SK-N-SH (cell line): ENCODE measurements at regions not wholly inside any gene's neighbourhood (a gene's known extent, or its start where the extent isn't known, plus 50 kb on each side); places are given as distances from the start of the nearest gene placed in this dataset.

Experiments used
- CTCF ChIA-PET: fragments of 300-600, 350-600 bp; formaldehyde crosslinking; extraction: SDS; loops from one replicate; lab custom pipeline; 2021; lab: Yijun Ruan, JAX
- POLR2A ChIA-PET: fragments of 350-600 bp; sonication (Branson Sonifier 250); formaldehyde crosslinking; extraction: SDS; loops from one replicate; lab custom pipeline; 2020; ENCODE audit warnings: antibody characterized with exemption, inconsistent platforms; lab: Yijun Ruan, JAX
- DNase-seq: peaks from one replicate; pipeline ENCODE4 v3.0.0; 2012
- H2AFZ ChIP-seq: fragments of 200-600 bp; sonication (generic); 2 replicates; pipeline ENCODE4 v1.8.1; 2016; ENCODE audit warnings: antibody characterized with exemption, mild to moderate bottlenecking, low read depth
- H3F3A ChIP-seq: fragments of 200-600 bp; sonication (generic); replicated peaks from 2 replicates; pipeline ENCODE3; 2016; ENCODE audit warnings: antibody characterized with exemption, mild to moderate bottlenecking; ENCODE audit not compliant: insufficient read depth
- H3K27ac ChIP-seq, 2 experiments: fragments of 200-500 bp in 1 of 2; fragments of 200-600 bp in 1 of 2; sonication (Bioruptor generic) in 1 of 2; sonication (generic), shearing (Covaris generic) in 1 of 2; 2 replicates each; pipeline versions ENCODE4 v1.5.1 to v1.6.1; 2014 to 2016; ENCODE audit warnings: low read depth in 2 of 2, inconsistent platforms in 1 of 2, low read length in 1 of 2, mild to moderate bottlenecking in 1 of 2, mixed read lengths in 1 of 2
- H3K27me3 ChIP-seq: fragments of 200-600 bp; sonication (generic), shearing (Covaris generic); 2 replicates; pipeline ENCODE4 v1.6.1; 2016; ENCODE audit warnings: mixed run types; ENCODE audit not compliant: insufficient read depth
- H3K36me3 ChIP-seq, 2 experiments: fragments of 200-500 bp in 1 of 2; fragments of 200-600 bp in 1 of 2; sonication (Bioruptor generic) in 1 of 2; sonication (generic) in 1 of 2; replicated peaks in 1 of 2; 2 replicates each; pipeline versions ENCODE3 to v1.5.1; 2014 to 2016; ENCODE audit warnings: low read length in 1 of 2, mild to moderate bottlenecking in 1 of 2; ENCODE audit not compliant: insufficient read depth in 2 of 2, control insufficient read depth in 1 of 2
- H3K4me1 ChIP-seq, 2 experiments: fragments of 200-500 bp in 1 of 2; fragments of 200-600 bp in 1 of 2; sonication (Bioruptor generic) in 1 of 2; sonication (generic), shearing (Covaris generic) in 1 of 2; 2 replicates each; pipeline versions ENCODE4 v1.5.1 to v1.6.1; 2014 to 2016; ENCODE audit warnings: low read depth in 1 of 2, low read length in 1 of 2, mixed run types in 1 of 2; ENCODE audit not compliant: insufficient read depth in 2 of 2, control insufficient read depth in 1 of 2
- H3K4me2 ChIP-seq: fragments of 200-600 bp; sonication (generic), shearing (Covaris generic); 2 replicates; pipeline ENCODE4 v1.6.1; 2017; ENCODE audit warnings: mixed run types
- H3K4me3 ChIP-seq, 2 experiments: fragments of 200-500 bp in 1 of 2; fragments of 200-600 bp in 1 of 2; sonication (Bioruptor generic) in 1 of 2; sonication (generic), shearing (Covaris generic) in 1 of 2; 2 replicates each; pipeline versions ENCODE4 v1.5.1 to v1.8.1; 2014 to 2016; ENCODE audit warnings: low read depth in 2 of 2, inconsistent platforms in 1 of 2, low read length in 1 of 2, mild to moderate bottlenecking in 1 of 2, mixed read lengths in 1 of 2, moderate library complexity in 1 of 2
- H3K79me2 ChIP-seq: fragments of 200-600 bp; sonication (generic); 2 replicates; pipeline ENCODE4 v1.8.1; 2017; ENCODE audit warnings: mild to moderate bottlenecking; ENCODE audit not compliant: insufficient read depth
- H3K9ac ChIP-seq: fragments of 200-600 bp; sonication (generic); 2 replicates; pipeline ENCODE4 v1.6.1; 2017; ENCODE audit warnings: mixed run types
- H3K9me2 ChIP-seq: fragments of 200-600 bp; sonication (generic); 2 replicates; pipeline ENCODE4 v1.6.1; 2017; ENCODE audit warnings: mixed run types
- H3K9me3 ChIP-seq: fragments of 200-600 bp; sonication (generic); 2 replicates; pipeline ENCODE4 v1.6.1; 2017; ENCODE audit warnings: mixed run types, mild to moderate bottlenecking, moderate library complexity
- H4K20me1 ChIP-seq: fragments of 200-600 bp; sonication (generic); 2 replicates; pipeline ENCODE4 v1.6.1; 2017; ENCODE audit warnings: mild to moderate bottlenecking, mixed run types; ENCODE audit not compliant: insufficient read depth
- ELF1 ChIP-seq: IDR thresholded peaks from 2 replicates; pipeline ENCODE4 v1.4.0; 2012
- EZH2phosphoT487 ChIP-seq: fragments of 200-600 bp; sonication (generic); IDR thresholded peaks from 2 replicates; pipeline ENCODE4 v1.6.1; 2017; ENCODE audit warnings: low read depth, mixed run types, mild to moderate bottlenecking, antibody characterized with exemption, moderate library complexity, borderline replicate concordance
- FOSL2 ChIP-seq: IDR thresholded peaks from 2 replicates; pipeline ENCODE4 v1.4.0; 2012; ENCODE audit warnings: low read depth, mild to moderate bottlenecking, moderate library complexity, borderline replicate concordance
- GATA2 ChIP-seq: sonication (generic); formaldehyde crosslinking; IDR thresholded peaks from 2 replicates; pipeline ENCODE4 v1.5.0; 2020; ENCODE audit warnings: mild to moderate bottlenecking, missing genetic modification reagents
- MEF2A ChIP-seq: IDR thresholded peaks from 2 replicates; pipeline ENCODE4 v1.4.0; 2012; ENCODE audit warnings: low read depth, borderline replicate concordance
- MXI1 ChIP-seq: IDR thresholded peaks from 2 replicates; pipeline ENCODE4 v1.6.1; 2012; ENCODE audit warnings: mild to moderate bottlenecking, low read depth, low read length, improper control_type of control experiment
- NRF1 ChIP-seq: IDR thresholded peaks from 2 replicates; pipeline ENCODE4 v1.6.1; 2012; ENCODE audit warnings: low read depth, mild to moderate bottlenecking, low read length
- RAD21 ChIP-seq: IDR thresholded peaks from 2 replicates; pipeline ENCODE4 v1.6.1; 2012; ENCODE audit warnings: mild to moderate bottlenecking, low read length
- RCOR1 ChIP-seq: fragments of 150-350 bp; IDR thresholded peaks from 2 replicates; pipeline ENCODE4 v1.6.1; 2017; ENCODE audit warnings: antibody characterized with exemption, low read length
- ZBTB33 ChIP-seq: IDR thresholded peaks from 2 replicates; pipeline ENCODE4 v1.4.0; 2012; ENCODE audit warnings: low read depth, borderline replicate concordance
- WGBS: methylation state at CpG from one replicate; pipeline ENCODE4 v1.1.6; 2017; ENCODE audit warnings: low lambda C conversion rate; 5-methylcytosine and 5-hydroxymethylcytosine counted together
- TF ChIP-seq, protein P1 (sequence below): fragments of 150-350 bp; IDR thresholded peaks from 2 replicates; pipeline ENCODE4 v1.6.1; 2016; ENCODE audit warnings: mild to moderate bottlenecking, low read depth, low read length
- TF ChIP-seq, protein P2 (sequence below): IDR thresholded peaks from 2 replicates; pipeline ENCODE4; 2012
- TF ChIP-seq, protein P3 (sequence below): fragments of 200-600 bp; sonication (generic); IDR thresholded peaks from 2 replicates; pipeline ENCODE4 v1.6.1; 2017; ENCODE audit warnings: antibody characterized with exemption, mild to moderate bottlenecking, moderate library complexity
- TF ChIP-seq, protein P4 (sequence below): IDR thresholded peaks from 2 replicates; pipeline ENCODE4 v1.4.0; 2012; ENCODE audit warnings: low read depth

DNA sequence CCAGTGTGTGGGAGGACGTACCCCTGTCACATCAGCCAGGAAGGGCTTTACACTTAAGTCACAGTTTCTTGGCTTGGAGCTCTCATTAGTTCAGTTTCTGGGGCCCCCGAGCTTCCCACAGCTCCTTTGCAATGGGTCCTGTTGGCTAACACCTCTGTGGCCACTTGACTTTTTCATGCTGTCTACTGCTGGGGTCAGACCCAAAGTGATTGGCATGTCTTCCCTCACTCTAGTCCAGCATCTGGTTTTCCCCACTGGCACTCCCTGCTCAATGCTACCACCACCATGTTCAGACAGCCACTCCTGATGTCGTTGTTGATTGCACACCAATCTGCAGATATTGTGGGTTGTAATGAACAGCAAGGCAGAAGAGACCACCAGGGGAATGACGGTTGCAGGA is 379.0 kb downstream of the FOXO1 start:
- POLR2A ChIA-PET: no interaction called here
- H3K9me3 ChIP-seq: no peaks in the 10 kb centered on the region
- no peaks in the 10 kb centered on the region for H3K9me2 ChIP-seq
- H3K27me3 ChIP-seq: no peaks in the 10 kb centered on the region
- no peaks in the 10 kb centered on the region for H3K36me3 ChIP-seq
- H3K4me3 ChIP-seq: no peak overlapping the region
- no peaks in the 10 kb centered on the region for H3K79me2 ChIP-seq
- CTCF ChIA-PET: no interaction called here
- no peak overlapping the region for H2AFZ ChIP-seq
- no peak overlapping the region for H3K4me2 ChIP-seq
- WGBS: 53% methylated on average over 4 of the region's 4 CpGs
- DNase-seq: no peak
- H3F3A ChIP-seq: no peaks in the 10 kb centered on the region
- no peak overlapping the region for H3K9ac ChIP-seq
- H4K20me1 ChIP-seq: no peaks in the 10 kb centered on the region
- H3K4me1 ChIP-seq: no peaks in the 10 kb centered on the region; a peak in 1 of 4 replicates
- H3K27ac ChIP-seq: no peak overlapping the region
- TF ChIP-seq EZH2phosphoT487 (no peak), MEF2A (no peak), RAD21 (no peak), NRF1 (no peak), FOSL2 (no peak), ELF1 (no peak), ZBTB33 (no peak), GATA2 (no peak), MXI1 (no peak), RCOR1 (no peak)
- TF ChIP-seq, protein P1, sequence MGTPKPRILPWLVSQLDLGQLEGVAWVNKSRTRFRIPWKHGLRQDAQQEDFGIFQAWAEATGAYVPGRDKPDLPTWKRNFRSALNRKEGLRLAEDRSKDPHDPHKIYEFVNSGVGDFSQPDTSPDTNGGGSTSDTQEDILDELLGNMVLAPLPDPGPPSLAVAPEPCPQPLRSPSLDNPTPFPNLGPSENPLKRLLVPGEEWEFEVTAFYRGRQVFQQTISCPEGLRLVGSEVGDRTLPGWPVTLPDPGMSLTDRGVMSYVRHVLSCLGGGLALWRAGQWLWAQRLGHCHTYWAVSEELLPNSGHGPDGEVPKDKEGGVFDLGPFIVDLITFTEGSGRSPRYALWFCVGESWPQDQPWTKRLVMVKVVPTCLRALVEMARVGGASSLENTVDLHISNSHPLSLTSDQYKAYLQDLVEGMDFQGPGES: no peak
- TF ChIP-seq, protein P2, sequence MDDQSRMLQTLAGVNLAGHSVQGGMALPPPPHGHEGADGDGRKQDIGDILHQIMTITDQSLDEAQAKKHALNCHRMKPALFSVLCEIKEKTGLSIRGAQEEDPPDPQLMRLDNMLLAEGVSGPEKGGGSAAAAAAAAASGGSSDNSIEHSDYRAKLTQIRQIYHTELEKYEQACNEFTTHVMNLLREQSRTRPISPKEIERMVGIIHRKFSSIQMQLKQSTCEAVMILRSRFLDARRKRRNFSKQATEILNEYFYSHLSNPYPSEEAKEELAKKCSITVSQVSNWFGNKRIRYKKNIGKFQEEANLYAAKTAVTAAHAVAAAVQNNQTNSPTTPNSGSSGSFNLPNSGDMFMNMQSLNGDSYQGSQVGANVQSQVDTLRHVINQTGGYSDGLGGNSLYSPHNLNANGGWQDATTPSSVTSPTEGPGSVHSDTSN: no peak
- TF ChIP-seq, protein P3, sequence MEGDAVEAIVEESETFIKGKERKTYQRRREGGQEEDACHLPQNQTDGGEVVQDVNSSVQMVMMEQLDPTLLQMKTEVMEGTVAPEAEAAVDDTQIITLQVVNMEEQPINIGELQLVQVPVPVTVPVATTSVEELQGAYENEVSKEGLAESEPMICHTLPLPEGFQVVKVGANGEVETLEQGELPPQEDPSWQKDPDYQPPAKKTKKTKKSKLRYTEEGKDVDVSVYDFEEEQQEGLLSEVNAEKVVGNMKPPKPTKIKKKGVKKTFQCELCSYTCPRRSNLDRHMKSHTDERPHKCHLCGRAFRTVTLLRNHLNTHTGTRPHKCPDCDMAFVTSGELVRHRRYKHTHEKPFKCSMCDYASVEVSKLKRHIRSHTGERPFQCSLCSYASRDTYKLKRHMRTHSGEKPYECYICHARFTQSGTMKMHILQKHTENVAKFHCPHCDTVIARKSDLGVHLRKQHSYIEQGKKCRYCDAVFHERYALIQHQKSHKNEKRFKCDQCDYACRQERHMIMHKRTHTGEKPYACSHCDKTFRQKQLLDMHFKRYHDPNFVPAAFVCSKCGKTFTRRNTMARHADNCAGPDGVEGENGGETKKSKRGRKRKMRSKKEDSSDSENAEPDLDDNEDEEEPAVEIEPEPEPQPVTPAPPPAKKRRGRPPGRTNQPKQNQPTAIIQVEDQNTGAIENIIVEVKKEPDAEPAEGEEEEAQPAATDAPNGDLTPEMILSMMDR: no peak
- TF ChIP-seq, protein P4, sequence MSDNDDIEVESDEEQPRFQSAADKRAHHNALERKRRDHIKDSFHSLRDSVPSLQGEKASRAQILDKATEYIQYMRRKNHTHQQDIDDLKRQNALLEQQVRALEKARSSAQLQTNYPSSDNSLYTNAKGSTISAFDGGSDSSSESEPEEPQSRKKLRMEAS: no peak
